HG03571 (cell line): ENCODE measurements at regions not wholly inside any gene's neighbourhood (a gene's known extent, or its start where the extent isn't known, plus 50 kb on each side); places are given as distances from the start of the nearest gene placed in this dataset.
"Not testable (repeated sequence)": the region's sequence is repeated elsewhere in the genome, so short reads cannot be mapped to it uniquely, and the experiment has no call there.

Source experiments
- ATAC-seq: cut with Tn5 transposase; IDR thresholded peaks from one replicate; pipeline ENCODE4 v1.9.1; 2021; ENCODE audit not compliant: unreplicated experiment

DNA sequence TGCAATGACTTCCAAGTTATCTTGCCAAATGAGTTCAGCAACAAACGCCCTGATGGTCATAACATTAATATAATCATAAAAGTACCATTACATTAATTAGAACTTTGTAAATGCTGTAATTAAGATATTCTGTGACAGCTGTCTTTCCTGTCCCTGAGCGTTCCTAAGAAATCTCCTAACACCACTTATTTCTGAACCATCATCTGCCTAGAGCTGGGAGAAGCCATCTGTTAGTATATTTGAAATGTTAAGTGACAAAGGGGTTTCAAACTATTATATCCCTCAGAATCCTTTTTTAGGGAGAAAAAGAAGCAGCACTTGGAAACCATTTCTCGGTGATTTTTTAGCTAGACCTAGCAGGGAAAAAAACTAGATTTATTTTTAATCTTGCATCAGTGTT, 657.5 kb downstream of the FAM181B start:
- no peak for ATAC-seq

DNA sequence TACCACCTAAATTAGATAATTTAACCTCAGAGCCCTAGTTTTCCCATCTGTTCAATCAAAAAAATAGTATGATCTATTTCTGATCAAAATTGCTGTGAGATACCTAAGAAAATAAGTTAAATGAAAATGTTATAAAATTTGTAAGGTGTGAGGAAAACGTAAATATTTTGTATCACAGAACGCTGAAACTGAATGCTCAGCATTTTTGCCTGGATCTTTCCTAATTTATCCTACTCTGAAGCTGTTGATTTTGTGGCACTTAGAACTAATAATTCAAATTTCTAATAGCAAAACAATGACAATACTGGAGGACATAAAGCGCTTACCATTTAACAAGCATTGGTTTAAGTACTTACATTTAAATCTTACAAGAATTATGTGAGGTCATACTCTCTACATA, 674.2 kb downstream of the FAM181B start:
- ATAC-seq = no peak

DNA sequence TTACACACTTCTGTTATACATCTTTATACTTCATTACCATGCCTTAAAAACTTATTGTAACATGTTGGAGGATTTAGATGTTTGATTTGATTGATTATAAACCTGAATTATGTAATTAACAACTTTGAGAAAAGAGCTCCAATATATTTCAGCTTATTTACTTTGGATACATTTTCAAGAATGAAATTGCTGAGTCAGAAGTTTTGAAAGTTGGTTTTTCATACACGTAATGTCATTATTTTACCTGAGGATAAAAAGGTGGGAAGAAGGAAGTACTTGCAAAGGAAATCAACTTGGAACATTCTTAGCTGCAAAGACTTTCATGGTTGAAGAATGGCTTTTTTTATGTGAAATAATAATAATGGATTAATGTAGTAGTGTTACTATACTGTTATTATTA, 677.2 kb downstream of the FAM181B start:
- no peak for ATAC-seq

DNA sequence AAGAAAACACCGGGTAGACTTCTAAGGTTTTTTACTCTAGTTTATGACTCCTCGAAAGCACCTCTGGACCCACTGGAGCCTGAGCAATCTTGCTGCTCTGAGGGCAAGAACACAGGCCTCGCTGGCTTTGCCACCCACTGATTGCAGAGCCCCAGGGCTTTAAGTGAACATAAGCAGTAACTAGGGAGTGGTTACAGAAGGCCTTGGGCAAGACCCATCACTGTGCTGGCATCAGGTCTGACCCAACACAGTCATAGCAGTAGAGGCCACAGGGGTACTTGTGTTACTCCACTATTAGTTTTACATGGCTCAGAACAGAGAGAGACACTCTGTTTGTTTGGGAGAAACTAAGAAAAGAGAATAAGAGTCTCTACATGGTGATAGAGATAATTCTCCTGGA, 684.5 kb downstream of the FAM181B start:
- ATAC-seq = no peak

DNA sequence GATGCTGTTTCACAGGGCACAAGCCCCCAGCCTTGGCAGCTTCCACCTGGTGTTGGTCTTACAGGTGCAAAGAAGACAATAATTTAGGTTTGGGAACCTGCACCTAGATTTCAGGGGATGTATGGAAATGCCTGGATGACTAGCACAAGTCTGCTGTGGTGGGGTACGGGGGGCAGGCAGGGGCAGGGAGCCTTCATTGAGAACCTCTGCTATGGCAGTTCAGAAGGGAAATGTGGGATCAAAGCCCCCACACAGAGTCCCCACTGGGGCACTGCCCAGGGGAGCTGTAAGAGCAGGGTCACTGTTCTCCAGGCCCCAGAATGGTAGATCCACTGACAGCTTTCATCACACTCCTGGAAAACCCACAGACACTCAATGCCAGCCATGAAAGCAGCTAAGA, 686.5 kb downstream of the FAM181B start:
- ATAC-seq = no peak

DNA sequence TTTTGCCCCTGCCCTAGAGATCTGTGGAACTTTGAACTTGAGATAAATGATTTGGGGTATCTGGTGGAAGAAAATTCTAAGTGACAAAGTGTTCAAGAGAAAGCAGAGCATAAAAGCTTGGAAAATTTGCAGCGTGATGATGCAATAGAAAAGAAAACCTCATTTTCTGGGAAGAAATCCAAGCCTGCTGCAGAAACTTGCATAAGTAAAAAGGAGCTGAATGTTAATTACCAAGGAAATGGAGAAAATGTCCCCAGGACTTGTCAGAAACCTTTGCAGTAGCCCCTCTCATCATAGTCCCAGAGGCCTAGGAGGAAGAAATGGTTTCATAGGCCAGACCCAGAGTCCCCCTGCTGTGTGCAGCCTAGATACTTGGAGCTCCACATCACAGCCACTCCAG, 686.9 kb downstream of the FAM181B start:
- no peak for ATAC-seq

DNA sequence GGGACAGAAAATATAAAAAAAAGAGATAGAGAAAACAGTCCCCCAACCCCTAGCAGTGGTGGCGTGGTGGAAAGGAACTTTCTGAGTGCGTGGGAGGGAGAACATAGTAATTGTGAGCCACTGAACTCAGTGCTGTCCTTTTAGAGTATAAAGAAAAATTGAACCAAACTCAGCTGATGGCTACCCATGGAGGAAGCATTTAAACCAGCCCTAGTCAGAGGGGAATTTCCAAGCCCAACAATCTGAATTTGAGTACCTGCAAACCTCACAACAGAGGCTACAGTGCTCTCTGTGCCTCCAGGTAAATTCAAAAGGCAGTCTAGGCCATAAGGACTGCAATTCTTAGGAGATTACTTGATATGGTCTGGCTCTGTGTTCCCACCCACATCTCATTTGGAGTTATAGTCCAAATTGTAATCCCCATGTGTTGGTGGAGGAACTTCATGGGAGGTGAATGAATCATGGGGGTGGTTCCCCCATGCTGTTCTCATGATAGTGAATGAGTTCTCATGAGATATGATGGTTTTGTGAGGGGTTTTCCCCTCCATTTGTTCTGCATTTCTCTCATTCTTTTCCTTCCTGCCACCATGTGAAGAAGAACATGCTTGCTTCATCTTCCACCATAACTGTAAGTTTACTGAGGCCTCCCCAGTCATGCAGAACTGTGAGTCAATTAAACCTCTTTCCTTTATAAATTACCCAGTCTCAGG, 687.8 kb downstream of the FAM181B start:
- no peak for ATAC-seq

DNA sequence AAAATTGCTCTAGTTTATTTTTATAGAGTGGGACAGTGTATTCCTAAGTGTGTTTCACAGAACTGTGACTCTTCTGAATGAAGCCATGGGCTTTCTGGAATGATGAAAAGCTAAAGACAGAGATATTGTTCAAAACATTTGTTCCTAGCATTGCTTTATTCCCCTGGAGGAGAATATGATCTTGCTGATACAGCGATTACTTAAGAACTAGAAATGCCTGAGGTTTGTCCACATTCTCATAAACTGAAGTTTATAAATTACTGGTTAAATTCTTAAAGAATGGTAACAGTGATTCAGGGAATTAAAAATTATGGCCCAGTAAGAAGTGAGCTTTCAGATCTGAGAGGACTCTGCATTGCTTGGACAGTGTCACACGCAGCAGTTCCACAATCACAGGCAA, 690.3 kb downstream of the FAM181B start:
- ATAC-seq = no peak

DNA sequence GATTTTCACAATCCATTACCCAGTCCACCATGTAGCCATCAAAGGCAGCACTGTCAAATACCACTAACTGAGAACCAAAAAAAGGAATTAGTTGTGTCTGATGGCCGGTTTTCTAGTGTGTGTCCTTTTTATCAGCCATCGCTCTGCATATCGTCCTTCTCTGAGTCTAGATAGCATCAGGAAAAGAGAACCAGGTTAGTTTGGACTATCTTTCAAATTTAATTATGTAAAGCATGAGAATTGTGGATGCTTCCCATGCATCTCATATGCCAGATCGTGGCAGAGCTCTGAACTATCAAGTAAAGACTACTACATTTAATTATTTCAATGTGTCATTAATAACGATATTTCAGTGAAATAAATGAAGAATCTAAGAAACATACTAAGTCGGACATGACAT, 691.9 kb downstream of the FAM181B start:
- ATAC-seq = no peak

DNA sequence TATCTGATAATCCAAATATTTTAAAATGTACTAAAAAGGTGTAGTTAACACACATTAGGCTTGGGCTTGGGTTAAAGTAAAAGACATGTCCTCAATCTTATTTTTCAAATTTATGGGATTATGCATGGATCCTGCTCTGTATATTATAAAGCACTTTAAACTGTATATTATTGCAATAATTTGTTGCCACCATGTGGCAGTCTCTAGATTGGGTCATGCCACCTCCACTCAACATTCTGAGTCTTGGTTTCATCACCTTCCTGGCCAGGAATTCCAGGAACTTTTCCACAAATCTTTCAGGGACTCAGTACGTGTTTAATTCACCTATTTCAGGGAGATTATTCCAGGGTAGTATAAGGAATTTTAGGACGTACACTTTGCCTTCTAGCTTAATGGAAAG, 695.5 kb downstream of the FAM181B start:
- no peak for ATAC-seq

DNA sequence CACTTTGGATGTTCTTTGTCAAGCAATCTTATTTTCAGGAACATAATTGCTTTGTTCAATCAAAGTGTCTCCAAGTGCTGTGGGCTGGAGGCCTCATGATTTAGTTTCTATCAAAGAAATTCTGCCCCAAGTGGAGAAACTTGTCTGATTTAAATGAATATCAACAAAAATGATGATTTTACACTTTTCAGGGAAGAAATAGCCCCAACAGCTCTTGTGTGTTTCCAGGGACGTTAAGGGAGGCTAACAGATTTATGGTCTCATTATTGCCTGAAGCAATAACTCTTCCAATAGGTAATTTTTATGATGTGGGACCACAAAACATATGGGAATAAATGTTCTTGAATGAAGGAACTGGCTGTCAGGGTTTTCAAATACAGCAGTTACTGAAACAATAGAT, 699.1 kb downstream of the FAM181B start:
- ATAC-seq = no peak

DNA sequence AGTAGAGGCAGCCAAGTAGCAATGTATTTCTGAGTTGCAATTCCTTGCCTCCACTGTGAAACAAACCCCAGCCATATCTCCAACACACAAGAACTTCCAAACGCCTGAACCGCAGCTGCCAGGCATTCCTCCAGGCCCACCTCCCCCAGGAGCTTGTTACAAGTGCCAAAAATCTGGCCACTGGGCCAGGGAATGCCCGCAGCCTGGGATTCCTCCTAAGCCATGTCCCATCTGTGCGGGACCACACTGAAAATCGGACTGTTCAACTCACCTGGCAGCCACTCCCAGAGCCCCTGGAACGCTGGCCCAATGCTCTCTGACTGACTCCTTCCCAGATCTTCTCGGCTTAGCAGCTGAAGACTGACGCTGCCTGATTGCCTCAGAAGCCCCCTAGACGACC, 706.3 kb downstream of the FAM181B start:
- not testable (repeated sequence) for ATAC-seq

DNA sequence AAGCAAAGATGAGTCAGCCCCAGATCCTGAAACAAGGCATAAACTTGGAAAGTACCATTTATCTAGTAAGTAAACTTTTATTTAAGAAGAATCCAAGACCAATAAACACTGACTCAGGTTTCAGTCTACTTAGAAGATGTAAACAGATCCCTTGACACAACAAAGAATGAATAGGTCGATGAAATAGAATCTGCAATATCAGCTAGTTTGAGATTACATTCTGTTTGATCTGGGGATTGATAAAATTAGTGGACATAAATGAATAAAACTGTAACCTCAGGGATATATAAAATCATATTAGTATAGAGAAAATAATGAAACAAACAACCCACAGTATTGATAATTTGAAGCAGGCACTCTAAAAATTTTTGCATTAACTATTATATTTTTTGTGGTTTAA, 708.9 kb downstream of the FAM181B start:
- no peak for ATAC-seq

DNA sequence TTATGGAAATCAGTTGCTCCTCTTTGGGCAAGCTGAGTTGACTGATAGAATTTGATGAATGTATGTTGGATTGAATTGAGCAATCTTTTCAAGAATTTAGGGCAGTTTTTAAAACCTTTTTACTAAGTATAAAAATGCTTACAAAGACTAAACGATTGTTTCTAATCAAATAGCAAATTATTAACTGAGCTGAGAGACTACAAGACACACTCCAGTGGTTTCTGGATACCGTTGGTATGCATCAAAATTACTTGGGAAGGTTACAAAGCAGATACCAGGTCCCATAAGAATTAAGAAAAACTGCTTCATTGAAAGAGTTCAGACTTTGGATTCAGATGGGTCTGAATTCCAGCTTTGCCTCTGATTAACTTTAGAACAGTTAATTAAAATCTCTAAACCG, 721.4 kb downstream of the FAM181B start:
- ATAC-seq = no peak

DNA sequence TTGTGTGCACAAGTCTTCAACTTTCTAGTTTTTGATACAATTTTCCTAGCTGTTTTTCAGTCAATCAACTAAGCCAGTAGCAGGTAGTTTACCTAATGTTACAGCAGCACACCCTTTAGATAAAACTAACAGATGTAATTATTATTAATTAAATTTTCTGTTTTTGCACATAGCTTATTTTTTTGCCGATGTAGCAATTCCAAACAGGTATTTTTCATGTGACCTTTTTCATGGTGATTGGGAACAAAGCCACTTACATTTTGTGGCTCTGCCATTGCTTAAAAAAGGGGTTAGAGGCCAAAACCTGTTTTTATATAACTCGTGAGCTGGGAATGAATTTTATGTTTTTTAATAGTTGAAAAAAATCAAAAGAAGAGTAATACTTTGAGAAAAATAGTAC, 724.5 kb downstream of the FAM181B start:
- no peak for ATAC-seq

DNA sequence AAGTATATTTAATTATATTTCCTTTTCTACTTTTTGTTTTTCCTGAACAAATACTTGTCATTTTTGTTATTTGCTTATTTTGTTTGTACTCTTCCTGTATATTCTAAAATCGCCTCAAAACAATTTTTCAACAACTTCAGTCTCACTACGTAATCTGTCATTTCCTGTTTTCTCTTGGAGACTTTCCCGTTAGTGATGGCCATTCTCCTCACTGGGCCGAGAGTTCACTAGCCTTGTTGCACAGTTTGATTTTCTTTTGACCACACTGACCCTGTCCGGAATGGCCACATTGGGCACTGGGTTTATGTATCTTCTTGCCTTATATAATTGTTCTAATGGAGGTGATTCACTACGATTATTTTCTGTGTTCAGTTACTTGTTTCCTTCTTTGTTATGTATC, 726.1 kb downstream of the FAM181B start:
- ATAC-seq = no peak

DNA sequence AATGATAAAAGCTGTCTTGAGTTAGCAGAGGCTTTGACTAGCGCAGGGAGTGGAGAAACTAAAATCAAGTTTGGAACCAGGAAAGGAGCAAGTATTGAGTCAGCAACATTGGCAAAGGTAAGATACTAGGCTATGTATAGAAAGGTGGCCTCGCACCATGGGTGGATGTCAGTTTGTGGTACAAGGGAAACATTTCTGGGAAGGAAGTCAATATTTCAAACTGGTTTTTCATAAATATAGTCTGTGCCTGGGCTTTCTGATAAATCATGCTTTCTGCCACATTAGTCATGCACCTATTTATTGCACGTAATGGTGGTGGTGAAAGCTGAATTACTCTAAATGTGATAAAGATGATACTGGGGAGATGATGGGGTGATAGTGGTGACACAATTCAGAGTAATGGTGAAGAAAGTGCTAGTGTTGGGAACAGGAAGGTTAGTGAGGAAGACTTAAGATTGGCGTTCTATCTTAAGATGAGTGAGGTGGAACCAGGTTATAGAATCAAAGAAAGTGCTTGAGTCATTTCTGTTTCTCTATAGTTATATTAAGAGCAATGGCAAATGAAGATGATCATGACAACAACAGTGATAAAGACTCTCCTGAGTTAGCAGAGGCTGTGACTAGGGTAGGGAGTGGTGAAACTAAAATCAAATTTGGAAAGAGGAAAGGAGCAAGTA, 729.0 kb downstream of the FAM181B start:
- ATAC-seq = no peak

DNA sequence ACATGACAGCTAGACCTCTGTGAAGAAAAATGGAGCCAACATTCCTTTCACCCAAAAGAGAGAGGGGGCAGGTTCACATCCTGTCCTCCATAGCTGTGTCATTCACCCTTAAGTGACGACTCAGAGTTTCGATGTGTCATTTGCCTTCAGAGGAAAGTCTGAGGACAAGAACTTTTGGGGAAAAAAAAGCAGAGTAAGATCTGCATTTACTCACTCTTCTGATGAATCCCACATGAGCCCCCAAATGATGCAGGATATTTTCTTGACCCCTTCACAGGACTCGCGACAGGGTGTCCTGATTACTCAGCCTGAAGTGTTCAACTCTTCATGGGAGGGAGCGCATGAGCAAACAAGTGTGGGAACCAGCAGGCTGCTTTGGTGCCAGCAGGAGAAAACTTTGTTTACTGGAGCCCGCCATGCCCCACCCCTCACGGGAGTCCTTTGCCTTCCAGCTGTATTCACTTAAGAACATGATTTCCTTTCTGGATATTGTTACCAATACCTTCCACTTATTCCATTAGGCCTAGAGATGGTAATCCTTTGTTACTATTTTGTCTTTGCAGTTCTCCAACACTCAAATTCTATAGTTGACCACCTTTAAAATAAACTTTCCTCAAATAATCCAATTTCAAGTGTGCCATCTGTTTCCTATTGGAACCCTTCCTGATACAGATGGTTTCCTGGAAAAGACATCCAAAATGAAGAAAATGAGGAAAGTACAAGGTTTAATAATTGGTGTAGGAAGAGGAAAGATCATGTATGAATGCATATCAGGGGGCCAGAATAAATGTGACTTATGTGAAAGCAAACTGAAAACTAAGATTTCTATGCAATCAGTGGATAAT, 729.8 kb downstream of the FAM181B start:
- no peak for ATAC-seq

DNA sequence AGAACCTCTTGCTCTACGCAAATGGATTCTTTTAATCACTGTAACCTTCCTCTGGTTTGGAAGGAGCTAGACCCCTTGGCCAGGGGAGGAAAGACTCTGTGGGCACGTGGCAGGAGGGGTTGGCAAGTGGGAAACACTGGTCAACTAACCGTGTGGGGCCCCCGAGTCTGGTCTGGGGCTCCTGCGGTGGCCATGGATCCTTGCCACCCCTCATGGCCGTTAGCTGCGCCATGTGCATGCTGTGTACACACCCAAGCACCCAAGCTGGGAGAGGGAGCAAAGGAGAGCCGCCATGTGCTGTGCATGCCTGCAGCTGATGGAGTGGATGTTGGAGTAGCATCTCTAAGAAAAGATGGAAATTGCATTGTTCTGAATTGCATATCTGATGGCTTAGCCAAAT, 730.6 kb downstream of the FAM181B start:
- ATAC-seq = no peak

DNA sequence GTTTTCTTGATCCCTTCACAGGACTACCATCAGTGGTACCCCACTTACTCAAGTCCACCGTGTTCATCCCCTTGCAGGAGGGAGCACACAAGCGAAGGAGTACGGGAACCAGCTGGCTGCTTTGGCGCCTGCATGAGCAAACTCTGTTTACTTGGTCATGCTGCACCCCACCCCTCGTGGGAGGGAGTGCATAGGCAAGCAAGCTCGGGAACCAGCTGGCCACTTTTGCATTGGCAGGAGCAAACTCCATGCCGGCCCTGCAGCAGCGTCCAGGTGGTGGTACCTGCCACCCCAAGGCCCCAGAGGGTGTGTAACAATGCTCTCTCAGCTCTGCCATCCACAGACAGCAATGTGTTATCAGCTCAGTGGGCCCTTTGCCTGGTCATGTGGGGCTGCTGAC, 737.8 kb downstream of the FAM181B start:
- no peak for ATAC-seq

DNA sequence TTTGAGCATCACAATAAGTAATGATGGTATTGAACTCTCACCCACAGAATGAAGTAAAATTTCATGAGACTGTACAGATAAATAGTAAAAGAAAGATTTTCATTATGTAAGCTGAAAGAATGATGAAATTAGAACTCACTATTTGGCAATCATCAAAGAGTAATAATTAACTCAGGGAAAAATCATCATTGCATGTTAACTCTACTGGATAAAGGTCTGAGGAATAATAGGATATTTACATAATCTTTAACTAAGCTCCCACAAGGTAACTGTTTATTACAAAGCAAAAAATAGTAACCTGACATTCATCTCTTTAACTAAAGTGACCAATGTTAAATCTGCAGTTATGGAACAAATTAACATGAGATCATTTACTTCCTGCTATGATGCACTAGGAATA, 739.9 kb downstream of the FAM181B start:
- ATAC-seq = no peak
